ENCODE measurements at regions not wholly inside any gene's neighbourhood (a gene's known extent, or its start where the extent isn't known, plus 50 kb on each side); places are given as distances from the start of the nearest gene placed in this dataset.
A peak's percentile ranks its signal among the peaks of the same experiment; 100 is the strongest.
"Not testable (repeated sequence)": the region's sequence is repeated elsewhere in the genome, so short reads cannot be mapped to it uniquely, and the experiment has no call there.

- DNase-seq: no peak
Observed at GRCh38 chr4:108453366-108453765, 167.0 kb upstream of the RPL34 start.

GRCh38 chr4:108450236-108450898 is 170.0 kb upstream of the RPL34 start:
- DNase-seq: no peak

GRCh38 chr4:108449129-108449528 is 171.2 kb upstream of the RPL34 start:
- no peak for DNase-seq

- DNase-seq: peak in 1 of 3 experiments; percentile 8
Observed at GRCh38 chr4:108446556-108446955, 173.8 kb upstream of the RPL34 start.

- peak in 1 of 3 experiments; percentile 46 for DNase-seq
Observed at GRCh38 chr4:108445716-108446115, 174.7 kb upstream of the RPL34 start.

- no peak for DNase-seq
Observed at GRCh38 chr4:108443585-108443984, 176.8 kb upstream of the RPL34 start.

- DNase-seq: no peak
Observed at GRCh38 chr4:108433832-108434231, 186.5 kb upstream of the RPL34 start.

- not testable (repeated sequence) for DNase-seq
Observed at GRCh38 chr4:108433394-108433793, 187.0 kb upstream of the RPL34 start.

GRCh38 chr4:108432418-108432817 is 188.0 kb upstream of the RPL34 start:
- no peak for DNase-seq

- DNase-seq: no peak
Observed at GRCh38 chr4:108431986-108432385, 188.4 kb upstream of the RPL34 start.

GRCh38 chr4:108430921-108431320 is 189.5 kb upstream of the RPL34 start:
- DNase-seq: no peak

- DNase-seq: no peak
Observed at GRCh38 chr4:108429662-108430061, 190.7 kb upstream of the RPL34 start.

- DNase-seq: no peak
Observed at GRCh38 chr4:108428923-108429322, 191.5 kb upstream of the RPL34 start.

GRCh38 chr4:108427946-108428485 is 192.4 kb upstream of the RPL34 start:
- no peak for DNase-seq

GRCh38 chr4:108426493-108426892 is 193.9 kb upstream of the RPL34 start:
- DNase-seq: no peak

- no peak for DNase-seq
Observed at GRCh38 chr4:108425988-108426387, 194.4 kb upstream of the RPL34 start.

- no peak for DNase-seq
Observed at GRCh38 chr4:108417923-108418322, 202.5 kb upstream of the RPL34 start.

- no peak for DNase-seq
Observed at GRCh38 chr4:108416831-108417230, 203.5 kb upstream of the RPL34 start.

GRCh38 chr4:108415389-108415788 is 205.0 kb upstream of the RPL34 start:
- DNase-seq: no peak

- DNase-seq: no peak
Observed at GRCh38 chr4:108411836-108412235, 208.5 kb upstream of the RPL34 start.

GRCh38 chr4:108409691-108410090 is 210.7 kb upstream of the RPL34 start:
- not testable (repeated sequence) for DNase-seq

GRCh38 chr4:108405586-108405985 is 214.8 kb upstream of the RPL34 start:
- DNase-seq: no peak

- no peak for DNase-seq
Observed at GRCh38 chr4:108400309-108400708, 220.1 kb upstream of the RPL34 start.

- DNase-seq: peak in 2 of 3 experiments; percentile 20 to 21
Observed at GRCh38 chr4:108399610-108400265, 220.6 kb upstream of the RPL34 start.
